Neural progenitor cell (in vitro differentiated cells): ENCODE measurements at regions not wholly inside any gene's neighbourhood (a gene's known extent, or its start where the extent isn't known, plus 50 kb on each side); places are given as distances from the start of the nearest gene placed in this dataset.
"Not testable (repeated sequence)": the region's sequence is repeated elsewhere in the genome, so short reads cannot be mapped to it uniquely, and the experiment has no call there.

ENCODE experiments used
- EZH2 ChIP-seq: fragments of 200-600 bp; sonication (generic); IDR thresholded peaks from 2 replicates; pipeline ENCODE4 v1.6.1; 2017; ENCODE audit warnings: antibody characterized with exemption, mild to moderate bottlenecking, moderate library complexity
- EZH2phosphoT487 ChIP-seq: fragments of 200-600 bp; sonication (generic); IDR thresholded peaks from 2 replicates; pipeline ENCODE4 v1.6.1; 2017; ENCODE audit warnings: antibody characterized with exemption
- TF ChIP-seq, protein P1 (sequence below): fragments of 200-600 bp; sonication (generic); IDR thresholded peaks from 2 replicates; pipeline ENCODE4 v1.5.1; 2017; ENCODE audit warnings: antibody characterized with exemption, mild to moderate bottlenecking

DNA sequence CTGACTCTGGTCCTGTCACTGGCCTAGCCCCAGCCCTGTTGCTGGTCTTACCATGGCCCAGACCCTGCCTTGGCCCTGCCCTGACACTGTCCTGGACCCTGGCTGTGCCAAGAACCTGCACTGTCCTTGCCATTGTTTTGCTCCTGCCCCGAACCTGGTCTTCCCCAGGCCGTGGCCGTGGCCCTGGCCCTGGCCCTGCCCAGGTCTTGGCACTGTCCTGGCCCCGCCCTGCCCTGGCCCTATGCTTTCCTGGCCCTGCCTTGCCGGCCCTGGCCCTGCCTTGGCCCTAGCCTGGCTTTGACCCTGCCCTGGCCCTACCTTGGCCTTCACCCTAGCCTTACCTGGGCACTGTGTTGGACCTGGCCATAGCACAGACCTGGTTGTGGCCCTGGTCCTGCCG lies 332.5 kb upstream of the PLGLB1 start:
- TF ChIP-seq, protein P1, sequence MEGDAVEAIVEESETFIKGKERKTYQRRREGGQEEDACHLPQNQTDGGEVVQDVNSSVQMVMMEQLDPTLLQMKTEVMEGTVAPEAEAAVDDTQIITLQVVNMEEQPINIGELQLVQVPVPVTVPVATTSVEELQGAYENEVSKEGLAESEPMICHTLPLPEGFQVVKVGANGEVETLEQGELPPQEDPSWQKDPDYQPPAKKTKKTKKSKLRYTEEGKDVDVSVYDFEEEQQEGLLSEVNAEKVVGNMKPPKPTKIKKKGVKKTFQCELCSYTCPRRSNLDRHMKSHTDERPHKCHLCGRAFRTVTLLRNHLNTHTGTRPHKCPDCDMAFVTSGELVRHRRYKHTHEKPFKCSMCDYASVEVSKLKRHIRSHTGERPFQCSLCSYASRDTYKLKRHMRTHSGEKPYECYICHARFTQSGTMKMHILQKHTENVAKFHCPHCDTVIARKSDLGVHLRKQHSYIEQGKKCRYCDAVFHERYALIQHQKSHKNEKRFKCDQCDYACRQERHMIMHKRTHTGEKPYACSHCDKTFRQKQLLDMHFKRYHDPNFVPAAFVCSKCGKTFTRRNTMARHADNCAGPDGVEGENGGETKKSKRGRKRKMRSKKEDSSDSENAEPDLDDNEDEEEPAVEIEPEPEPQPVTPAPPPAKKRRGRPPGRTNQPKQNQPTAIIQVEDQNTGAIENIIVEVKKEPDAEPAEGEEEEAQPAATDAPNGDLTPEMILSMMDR: not testable (repeated sequence)
- TF ChIP-seq EZH2phosphoT487, EZH2: not testable (repeated sequence)
